Endothelial cell of umbilical vein (primary cell): ENCODE measurements at regions not wholly inside any gene's neighbourhood (a gene's known extent, or its start where the extent isn't known, plus 50 kb on each side); places are given as distances from the start of the nearest gene placed in this dataset.

Source experiments
- BruUV-seq: library from RNA; stranded (reverse); fragments of 400-500 nt; replicated peaks from 2 replicates; lab custom pipeline; 2021; lab: Mats Ljungman, UMichigan
- CTCF ChIA-PET: fragments of 300-600, 350-600 bp; sonication (Branson Sonifier 250); formaldehyde crosslinking; loops from one replicate; lab custom pipeline; 2021; ENCODE audit warnings: antibody characterized with exemption, inconsistent platforms; lab: Charles Lee
- POLR2A ChIA-PET: fragments of 300-600, 350-600 bp; sonication (Branson Sonifier 250); formaldehyde crosslinking; loops from one replicate; lab custom pipeline; 2021; ENCODE audit warnings: antibody characterized with exemption, inconsistent platforms; lab: Charles Lee
- DNase-seq: peaks from one replicate; pipeline ENCODE4 v3.0.0-alpha.2; 2011; ENCODE audit warnings: low read depth, low spot score
- FAIRE-seq: peaks from 2 replicates; lab custom pipeline; 2011; peaks lifted over from hg19 to GRCh38; lab: Jason Lieb, UNC
- H2AFZ ChIP-seq: 2 replicates; pipeline ENCODE4 v1.6.0; 2012; ENCODE audit warnings: low read depth, low read length, control low read depth, inconsistent platforms
- H3K27ac ChIP-seq: 2 replicates; pipeline ENCODE4 v1.5.1; 2011; ENCODE audit warnings: low read depth, mild to moderate bottlenecking, control low read depth, low read length, moderate library complexity; ENCODE audit not compliant: insufficient read depth
- H3K27me3 ChIP-seq, 2 experiments: 2 replicates each; pipeline versions ENCODE4 v1.6.0 to v1.6.1; 2011; ENCODE audit warnings: low read length in 2 of 2, mixed read lengths in 1 of 2; ENCODE audit not compliant: control insufficient read depth in 2 of 2, insufficient read depth in 2 of 2
- H3K36me3 ChIP-seq, 2 experiments: 2 replicates in 1 of 2; 3 replicates in 1 of 2; pipeline ENCODE4 v1.5.1; 2011; ENCODE audit warnings: low read length in 2 of 2, mild to moderate bottlenecking in 1 of 2, moderate library complexity in 1 of 2; ENCODE audit not compliant: control insufficient read depth in 2 of 2, insufficient read depth in 2 of 2; ENCODE audit errors: extremely low read depth in 1 of 2
- H3K4me1 ChIP-seq: 3 replicates; pipeline ENCODE4 v1.5.1; 2011; ENCODE audit warnings: mild to moderate bottlenecking, low read length; ENCODE audit not compliant: control insufficient read depth, insufficient read depth; ENCODE audit errors: extremely low read depth
- H3K4me2 ChIP-seq: 2 replicates; pipeline ENCODE4 v1.6.1; 2011; ENCODE audit warnings: low read length, control low read depth, mixed read lengths; ENCODE audit not compliant: insufficient read depth
- H3K4me3 ChIP-seq, 3 experiments: fragments of 200-600 bp in 1 of 3; sonication (generic), shearing (Covaris generic) in 1 of 3; replicated peaks in 1 of 3; 2 replicates each; pipeline ENCODE4 v1.5.1; 2011 to 2016; ENCODE audit warnings: control low read depth in 3 of 3, low read length in 3 of 3, mild to moderate bottlenecking in 2 of 3, inconsistent platforms in 1 of 3, low read depth in 1 of 3, moderate library complexity in 1 of 3; ENCODE audit not compliant: insufficient read depth in 1 of 3
- H3K79me2 ChIP-seq: 2 replicates; pipeline ENCODE4 v1.6.0; 2012; ENCODE audit warnings: low read length, inconsistent platforms; ENCODE audit not compliant: control insufficient read depth, insufficient read depth
- H3K9ac ChIP-seq: replicated peaks from 2 replicates; pipeline ENCODE3; 2011; ENCODE audit warnings: low read length, control low read depth; ENCODE audit not compliant: insufficient read depth; ENCODE audit errors: extremely low read depth
- H3K9me1 ChIP-seq: replicated peaks from 3 replicates; pipeline ENCODE4 v1.6.0; 2011; ENCODE audit warnings: mild to moderate bottlenecking, low read length; ENCODE audit not compliant: control insufficient read depth, insufficient read depth; ENCODE audit errors: extremely low read depth
- H3K9me3 ChIP-seq: replicated peaks from 2 replicates; pipeline ENCODE4 v1.5.1; 2012; ENCODE audit warnings: low read length, inconsistent platforms; ENCODE audit not compliant: control insufficient read depth, insufficient read depth
- H4K20me1 ChIP-seq: replicated peaks from 2 replicates; pipeline ENCODE3; 2011; ENCODE audit warnings: mild to moderate bottlenecking, low read length; ENCODE audit not compliant: control insufficient read depth, insufficient read depth; ENCODE audit errors: extremely low read depth
- EZH2 ChIP-seq: IDR thresholded peaks from 2 replicates; pipeline ENCODE4 v1.6.1; 2012; ENCODE audit warnings: borderline replicate concordance, low read depth, mild to moderate bottlenecking, moderate library complexity, low read length, inconsistent platforms; ENCODE audit not compliant: severe bottlenecking
- FOS ChIP-seq: IDR thresholded peaks from 2 replicates; pipeline ENCODE4 v1.6.1; 2011; ENCODE audit warnings: mild to moderate bottlenecking, low read length, moderate library complexity, borderline replicate concordance; ENCODE audit not compliant: insufficient read depth
- GATA2 ChIP-seq: IDR thresholded peaks from 2 replicates; pipeline ENCODE4 v1.7.0; 2011; ENCODE audit warnings: low read depth, mild to moderate bottlenecking, moderate library complexity, mixed read lengths, low read length; ENCODE audit not compliant: insufficient read length, insufficient read depth
- JUN ChIP-seq: IDR thresholded peaks from 2 replicates; pipeline ENCODE4 v1.6.1; 2011; ENCODE audit warnings: borderline replicate concordance, low read depth; ENCODE audit not compliant: insufficient read length, insufficient read depth
- MAX ChIP-seq: IDR thresholded peaks from 2 replicates; pipeline ENCODE4 v1.6.1; 2011; ENCODE audit not compliant: insufficient read depth, insufficient read length
- MYC ChIP-seq: IDR thresholded peaks from one replicate; pipeline ENCODE4 v1.6.1; 2011; ENCODE audit warnings: mild to moderate bottlenecking, low read depth, low read length
- POLR2A ChIP-seq: IDR thresholded peaks from 2 replicates; pipeline ENCODE4 v1.6.1; 2012; ENCODE audit warnings: low read depth, mild to moderate bottlenecking, control low read depth, low read length
- POLR2AphosphoS5 ChIP-seq: IDR thresholded peaks from 2 replicates; pipeline ENCODE4 v1.6.1; 2012; ENCODE audit warnings: low read depth, mild to moderate bottlenecking, control low read depth, low read length, moderate library complexity; ENCODE audit not compliant: insufficient read depth
- dilution Hi-C: fragments of 300-500 bp; cut with MboI; formaldehyde crosslinking; loops from one replicate; pipeline ENCODE4 v1.15.0; 2019; ENCODE audit warnings: low sequenced_read_pairs; ENCODE audit not compliant: extremely low pct_ligation_motif_present
- intact Hi-C: fragments of 100-400 bp; cut with micrococcal nuclease; formaldehyde crosslinking; loops from one replicate; pipeline ENCODE4 v1.10.0; 2022
- TF ChIP-seq, protein P1 (sequence below), 2 donors: IDR thresholded peaks; 1 replicate in 1 of 2; 2 replicates in 1 of 2; pipeline ENCODE4 v1.5.1; 2011; ENCODE audit warnings: low read length in 2 of 2, mild to moderate bottlenecking in 2 of 2, moderate library complexity in 2 of 2, control low read depth in 1 of 2, inconsistent platforms in 1 of 2, low read depth in 1 of 2; ENCODE audit not compliant: insufficient read depth in 1 of 2; ENCODE audit errors: extremely low read depth in 1 of 2

GRCh38 chr15:100751585-100751984, 128.0 kb upstream of the ALDH1A3 start:
- H3K4me2 ChIP-seq: no peak overlapping the region
- no peaks in the 10 kb centered on the region for H4K20me1 ChIP-seq
- no peaks in the 10 kb centered on the region for H3K4me1 ChIP-seq
- no peak overlapping the region for H3K27ac ChIP-seq
- dilution Hi-C loops (no loop called here), intact Hi-C loops (no loop called here)
- H3K4me3 ChIP-seq: no peak overlapping the region
- peaks cover 0 to 2% of the 10 kb centered on the region in 2 experiments for H3K27me3 ChIP-seq
- FAIRE-seq: no peak
- ChIA-PET CTCF (no interaction called here), POLR2A (no interaction called here)
- H3K79me2 ChIP-seq: no peaks in the 10 kb centered on the region
- H3K9ac ChIP-seq: no peak overlapping the region
- no TSS peak for BruUV-seq
- no peak for DNase-seq
- H3K9me1 ChIP-seq: no peaks in the 10 kb centered on the region
- no peaks in the 10 kb centered on the region for H3K9me3 ChIP-seq
- no peak overlapping the region for H2AFZ ChIP-seq
- no peaks in the 10 kb centered on the region for H3K36me3 ChIP-seq
- TF ChIP-seq EZH2: no peak
- no peak for TF ChIP-seq FOS
- TF ChIP-seq, protein P1, sequence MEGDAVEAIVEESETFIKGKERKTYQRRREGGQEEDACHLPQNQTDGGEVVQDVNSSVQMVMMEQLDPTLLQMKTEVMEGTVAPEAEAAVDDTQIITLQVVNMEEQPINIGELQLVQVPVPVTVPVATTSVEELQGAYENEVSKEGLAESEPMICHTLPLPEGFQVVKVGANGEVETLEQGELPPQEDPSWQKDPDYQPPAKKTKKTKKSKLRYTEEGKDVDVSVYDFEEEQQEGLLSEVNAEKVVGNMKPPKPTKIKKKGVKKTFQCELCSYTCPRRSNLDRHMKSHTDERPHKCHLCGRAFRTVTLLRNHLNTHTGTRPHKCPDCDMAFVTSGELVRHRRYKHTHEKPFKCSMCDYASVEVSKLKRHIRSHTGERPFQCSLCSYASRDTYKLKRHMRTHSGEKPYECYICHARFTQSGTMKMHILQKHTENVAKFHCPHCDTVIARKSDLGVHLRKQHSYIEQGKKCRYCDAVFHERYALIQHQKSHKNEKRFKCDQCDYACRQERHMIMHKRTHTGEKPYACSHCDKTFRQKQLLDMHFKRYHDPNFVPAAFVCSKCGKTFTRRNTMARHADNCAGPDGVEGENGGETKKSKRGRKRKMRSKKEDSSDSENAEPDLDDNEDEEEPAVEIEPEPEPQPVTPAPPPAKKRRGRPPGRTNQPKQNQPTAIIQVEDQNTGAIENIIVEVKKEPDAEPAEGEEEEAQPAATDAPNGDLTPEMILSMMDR (IDR thresholded peaks at IDR 0.05; ENCODE audit: extremely low read depth in 1 of 2, insufficient read depth in 1 of 2, low read depth in 1 of 2, low read length in 2 of 2): no peak
- TF ChIP-seq POLR2A: no peak
- no peak for TF ChIP-seq MAX
- no peak for TF ChIP-seq POLR2AphosphoS5
- TF ChIP-seq JUN: no peak
- no peak for TF ChIP-seq MYC
- TF ChIP-seq GATA2: no peak
